Epidermal melanocyte (primary cell): ENCODE measurements at regions not wholly inside any gene's neighbourhood (a gene's known extent, or its start where the extent isn't known, plus 50 kb on each side); places are given as distances from the start of the nearest gene placed in this dataset.
A peak's percentile ranks its signal among the peaks of the same experiment; 100 is the strongest.
"Not testable (repeated sequence)": the region's sequence is repeated elsewhere in the genome, so short reads cannot be mapped to it uniquely, and the experiment has no call there.

Source experiments
- DNase-seq: peaks from one replicate; pipeline ENCODE4 v3.0.0; 2011; ENCODE audit warnings: low spot score; ENCODE audit not compliant: insufficient read length

- peak; percentile 50 for DNase-seq
These were observed 59.0 kb upstream of the ZNF532 start for GRCh38 chr18:58805467-58806187.

GRCh38 chr18:58806826-58807714 is 57.6 kb upstream of the ZNF532 start:
- no peak for DNase-seq

GRCh38 chr18:58807766-58808165 is 56.9 kb upstream of the ZNF532 start:
- no peak for DNase-seq

- no peak for DNase-seq
These were observed 56.3 kb upstream of the ZNF532 start for GRCh38 chr18:58808349-58808748.

- not testable (repeated sequence) for DNase-seq
These were observed 52.8 kb upstream of the ZNF532 start for GRCh38 chr18:58811859-58812258.

DNA sequence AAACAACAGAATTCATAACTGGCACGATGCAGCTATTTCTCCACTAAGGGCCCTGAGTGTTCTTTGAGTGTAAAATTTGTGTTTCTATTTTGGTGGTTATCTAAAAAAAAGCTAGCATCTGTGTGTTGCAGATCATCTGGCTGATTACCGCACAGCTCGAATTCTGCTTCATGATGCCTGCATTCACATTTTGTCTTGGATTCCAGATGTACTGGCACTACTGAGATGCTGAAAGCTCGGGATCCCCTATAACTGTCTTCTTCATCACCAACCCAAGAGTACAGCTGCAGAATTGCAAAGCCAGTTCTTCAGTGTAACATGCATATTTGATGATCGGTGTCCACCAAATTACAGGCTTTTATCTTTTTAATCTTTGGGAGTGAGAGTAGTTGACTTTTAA is 51.6 kb upstream of the ZNF532 start:
- DNase-seq: no peak

GRCh38 chr18:58813561-58814225 is 51.0 kb upstream of the ZNF532 start:
- no peak for DNase-seq

DNA sequence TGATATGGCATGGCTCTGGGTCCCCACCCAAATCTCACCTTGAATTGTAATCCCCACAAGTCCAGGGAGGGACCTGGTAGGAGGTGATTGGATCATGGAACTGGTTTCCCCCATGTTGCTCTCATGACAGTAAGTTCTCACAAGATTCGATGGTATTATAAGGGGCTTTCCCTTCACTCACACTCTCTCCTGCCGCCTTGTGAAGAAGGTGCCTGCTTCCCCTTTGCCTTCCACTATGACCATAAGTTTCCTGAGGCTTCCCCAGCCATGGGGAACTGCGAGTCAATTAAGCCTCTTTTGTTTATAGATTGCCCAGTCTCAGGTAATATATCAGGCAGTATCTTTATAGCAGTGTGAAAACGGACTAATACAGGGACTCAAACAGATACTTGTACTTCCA is 50.4 kb upstream of the ZNF532 start:
- no peak for DNase-seq
